ENCODE measurements at regions not wholly inside any gene's neighbourhood (a gene's known extent, or its start where the extent isn't known, plus 50 kb on each side); places are given as distances from the start of the nearest gene placed in this dataset.
"Not testable (repeated sequence)": the region's sequence is repeated elsewhere in the genome, so short reads cannot be mapped to it uniquely, and the experiment has no call there.

- no peak overlapping the region for H3K27ac ChIP-seq (ENCODE audit: low read length)
- TF ChIP-seq CTCF (IDR thresholded peaks at IDR 0.05): no peak
- 93% methylated on average over 3 of the region's 12 CpGs for WGBS (ENCODE audit: insufficient coverage)
- Mint-ChIP-seq H3K27ac (no peak overlapping the region), H3K4me1 (peaks cover 0 to 4% of the 10 kb centered on the region in 2 donors), H3K9me3 (peaks cover 2 to 3% of the 10 kb centered on the region in 2 donors), H3K36me3 (no peaks in the 10 kb centered on the region), H3K27me3 (ENCODE audit: low read depth in 2 of 2) (no peaks in the 10 kb centered on the region), H3K4me3 (no peak overlapping the region)
- H3K27me3 ChIP-seq (ENCODE audit: control insufficient read depth, insufficient read depth, low read length): no peaks in the 10 kb centered on the region
- no peaks in the 10 kb centered on the region for H3K36me3 ChIP-seq (ENCODE audit: control insufficient read depth, insufficient read depth, low read length)
- no peaks in the 10 kb centered on the region for H3K4me1 ChIP-seq (ENCODE audit: control insufficient read depth, insufficient read depth, low read length)
- no peaks in the 10 kb centered on the region for H3K9me3 ChIP-seq (ENCODE audit: control insufficient read depth, insufficient read depth, low read length)
- intact Hi-C loops (cut with micrococcal nuclease): no loop called here
- no peak overlapping the region for H3K4me3 ChIP-seq (ENCODE audit: low read length)
- ATAC-seq (peak in 1 of 3 donors; percentile 50), DNase-seq (no peak)
Measured at GRCh38 chr6:15109338-15110090, 136.4 kb upstream of the JARID2 start.

GRCh38 chr6:15110726-15111354 lies 135.0 kb upstream of the JARID2 start:
- Histone ChIP-seq H3K4me1 (ENCODE audit: control insufficient read depth, insufficient read depth, low read length) (no peaks in the 10 kb centered on the region), H3K27ac (ENCODE audit: low read length) (no peak overlapping the region), H3K9me3 (ENCODE audit: control insufficient read depth, insufficient read depth, low read length) (no peaks in the 10 kb centered on the region), H3K27me3 (ENCODE audit: control insufficient read depth, insufficient read depth, low read length) (no peaks in the 10 kb centered on the region), H3K4me3 (ENCODE audit: low read length) (no peak overlapping the region), H3K36me3 (ENCODE audit: control insufficient read depth, insufficient read depth, low read length) (no peaks in the 10 kb centered on the region)
- no CpG with 5 or more reads among the region's 1 CpG for WGBS (ENCODE audit: insufficient coverage)
- no peaks in the 10 kb centered on the region for H3K36me3 Mint-ChIP-seq
- H3K4me3 Mint-ChIP-seq: no peak overlapping the region
- no peak for DNase-seq
- intact Hi-C loops (cut with micrococcal nuclease): no loop called here
- peaks cover 0 to 4% of the 10 kb centered on the region in 2 donors for H3K4me1 Mint-ChIP-seq
- no peak for ATAC-seq
- no peaks in the 10 kb centered on the region for H3K9me3 Mint-ChIP-seq
- TF ChIP-seq CTCF (IDR thresholded peaks at IDR 0.05): no peak
- no peak overlapping the region for H3K27ac Mint-ChIP-seq
- H3K27me3 Mint-ChIP-seq (ENCODE audit: low read depth in 2 of 2): no peaks in the 10 kb centered on the region

GRCh38 chr6:15111576-15111975 lies 134.3 kb upstream of the JARID2 start:
- H3K9me3 ChIP-seq (ENCODE audit: control insufficient read depth, insufficient read depth, low read length); H3K27me3 ChIP-seq (ENCODE audit: control insufficient read depth, insufficient read depth, low read length); H3K4me3 ChIP-seq (ENCODE audit: low read length); H3K27ac ChIP-seq (ENCODE audit: low read length); H3K4me3 Mint-ChIP-seq; H3K27ac Mint-ChIP-seq; H3K27me3 Mint-ChIP-seq (ENCODE audit: low read depth in 2 of 2); H3K4me1 ChIP-seq (ENCODE audit: control insufficient read depth, insufficient read depth, low read length); intact Hi-C loops (cut with micrococcal nuclease); ATAC-seq; H3K9me3 Mint-ChIP-seq; H3K36me3 ChIP-seq (ENCODE audit: control insufficient read depth, insufficient read depth, low read length); H3K36me3 Mint-ChIP-seq; H3K4me1 Mint-ChIP-seq; DNase-seq: not testable (repeated sequence)
- 60% methylated on average over 1 of the region's 1 CpG for WGBS (ENCODE audit: insufficient coverage)

- ATAC-seq: no peak
- 91% methylated on average over 1 of the region's 1 CpG for WGBS (ENCODE audit: insufficient coverage)
- no peaks in the 10 kb centered on the region for H3K27me3 ChIP-seq (ENCODE audit: control insufficient read depth, insufficient read depth, low read length)
- H3K9me3 Mint-ChIP-seq: no peaks in the 10 kb centered on the region
- no peaks in the 10 kb centered on the region for H3K9me3 ChIP-seq (ENCODE audit: control insufficient read depth, insufficient read depth, low read length)
- no peak overlapping the region for H3K27ac ChIP-seq (ENCODE audit: low read length)
- H3K27me3 Mint-ChIP-seq (ENCODE audit: low read depth in 2 of 2): no peaks in the 10 kb centered on the region
- no peak for TF ChIP-seq CTCF (IDR thresholded peaks at IDR 0.05)
- H3K27ac Mint-ChIP-seq: no peak overlapping the region
- H3K4me1 Mint-ChIP-seq: peaks cover 0 to 4% of the 10 kb centered on the region in 2 donors
- intact Hi-C loops (cut with micrococcal nuclease): no loop called here
- H3K36me3 ChIP-seq (ENCODE audit: control insufficient read depth, insufficient read depth, low read length): no peaks in the 10 kb centered on the region
- H3K4me3 ChIP-seq (ENCODE audit: low read length): no peak overlapping the region
- no peak for DNase-seq
- no peaks in the 10 kb centered on the region for H3K36me3 Mint-ChIP-seq
- H3K4me1 ChIP-seq (ENCODE audit: control insufficient read depth, insufficient read depth, low read length): no peaks in the 10 kb centered on the region
- no peak overlapping the region for H3K4me3 Mint-ChIP-seq
Measured at GRCh38 chr6:15113587-15113986, 132.3 kb upstream of the JARID2 start.
